Breast epithelium (tissue), 4 donors: ENCODE measurements at regions not wholly inside any gene's neighbourhood (a gene's known extent, or its start where the extent isn't known, plus 50 kb on each side); places are given as distances from the start of the nearest gene placed in this dataset.

Source experiments
- DNase-seq, 2 donors: peaks; one replicate each; pipeline ENCODE4 v3.0.0-alpha.2; 2019; ENCODE audit warnings: low spot score in 2 of 2
- H3K27ac ChIP-seq, 2 donors: fragments of 200-600 bp; sonication (generic) in 1 of 2; one replicate each; pipeline ENCODE4 v1.5.1; 2016 to 2019; ENCODE audit warnings: mild to moderate bottlenecking in 1 of 2
- H3K27me3 ChIP-seq, 2 donors: fragments of 200-600 bp; sonication (generic) in 1 of 2; one replicate each; pipeline versions ENCODE4 v1.5.1 to v1.6.0; 2017 to 2019; ENCODE audit warnings: control low read depth in 1 of 2, mild to moderate bottlenecking in 1 of 2
- H3K36me3 ChIP-seq: fragments of 200-600 bp; one replicate; pipeline ENCODE4 v1.5.1; 2019
- H3K4me1 ChIP-seq, 2 donors: fragments of 200-600 bp; sonication (generic); one replicate each; pipeline ENCODE4 v1.5.1; 2016 to 2019; ENCODE audit warnings: control low read depth in 1 of 2
- H3K4me3 ChIP-seq, 3 donors: fragments of 200-600 bp; sonication (generic); 1 replicate in 2 of 3; 2 replicates in 1 of 3; pipeline ENCODE4 v1.5.1; 2016 to 2019; ENCODE audit warnings: mild to moderate bottlenecking in 3 of 3, moderate library complexity in 2 of 3
- H3K9me3 ChIP-seq, 2 donors: fragments of 200-600 bp; sonication (generic) in 1 of 2; one replicate each; pipeline ENCODE4 v1.5.1; 2016 to 2019; ENCODE audit warnings: control low read depth in 1 of 2
- CTCF ChIP-seq, 3 donors: fragments of 450-650 bp; IDR thresholded peaks; one replicate each; pipeline ENCODE4 v1.5.1; 2016 to 2017; ENCODE audit warnings: antibody characterized with exemption in 3 of 3, mild to moderate bottlenecking in 3 of 3, moderate library complexity in 3 of 3
- POLR2A ChIP-seq: fragments of 450-650 bp; IDR thresholded peaks from one replicate; pipeline ENCODE4 v1.6.1; 2016; ENCODE audit warnings: antibody characterized with exemption, mild to moderate bottlenecking, moderate library complexity
- POLR2AphosphoS5 ChIP-seq, 3 donors: sonication (generic); formaldehyde crosslinking; IDR thresholded peaks; one replicate each; pipeline ENCODE4 v1.6.1; 2017; ENCODE audit warnings: antibody characterized with exemption in 3 of 3
- intact Hi-C: fragments of 100-400 bp; cut with DNase I; formaldehyde crosslinking; loops from one replicate; pipeline ENCODE4 v1.15.1; 2023; ENCODE audit warnings: low total_unique reads

GRCh38 chr16:73883126-73883525, 413.5 kb upstream of the PSMD7 start:
- Histone ChIP-seq H3K27ac (no peak overlapping the region), H3K36me3 (no peaks in the 10 kb centered on the region), H3K4me3 (no peak overlapping the region), H3K27me3 (peaks cover 0 to 17% of the 10 kb centered on the region in 2 donors), H3K9me3 (no peaks in the 10 kb centered on the region), H3K4me1 (no peaks in the 10 kb centered on the region)
- no peak for DNase-seq
- intact Hi-C loops = no loop called here
- TF ChIP-seq POLR2A (no peak), POLR2AphosphoS5 (IDR thresholded peaks at IDR 0.05) (no peak), CTCF (IDR thresholded peaks at IDR 0.05) (no peak)

GRCh38 chr16:73882651-73883050, 414.0 kb upstream of the PSMD7 start:
- Histone ChIP-seq H3K27ac (no peak overlapping the region), H3K4me1 (no peaks in the 10 kb centered on the region), H3K27me3 (peaks cover 0 to 12% of the 10 kb centered on the region in 2 donors), H3K36me3 (no peaks in the 10 kb centered on the region), H3K4me3 (no peak overlapping the region), H3K9me3 (no peaks in the 10 kb centered on the region)
- TF ChIP-seq CTCF (IDR thresholded peaks at IDR 0.05) (no peak), POLR2AphosphoS5 (IDR thresholded peaks at IDR 0.05) (no peak), POLR2A (no peak)
- intact Hi-C loops = no loop called here
- no peak for DNase-seq

GRCh38 chr16:73882033-73882432, 414.6 kb upstream of the PSMD7 start:
- TF ChIP-seq CTCF (IDR thresholded peaks at IDR 0.05) (no peak), POLR2AphosphoS5 (IDR thresholded peaks at IDR 0.05) (no peak), POLR2A (no peak)
- no peaks in the 10 kb centered on the region for H3K9me3 ChIP-seq
- H3K27ac ChIP-seq = no peak overlapping the region

GRCh38 chr16:73879621-73880020, 417.0 kb upstream of the PSMD7 start:
- H3K4me3 ChIP-seq = no peak overlapping the region
- no peaks in the 10 kb centered on the region for H3K36me3 ChIP-seq
- peaks cover 0 to 4% of the 10 kb centered on the region in 2 donors for H3K27me3 ChIP-seq
- H3K4me1 ChIP-seq = no peaks in the 10 kb centered on the region
- H3K9me3 ChIP-seq = no peaks in the 10 kb centered on the region
- DNase-seq = no peak
- intact Hi-C loops = no loop called here
- no peak overlapping the region for H3K27ac ChIP-seq
- TF ChIP-seq POLR2AphosphoS5 (IDR thresholded peaks at IDR 0.05) (no peak), CTCF (IDR thresholded peaks at IDR 0.05) (no peak), POLR2A (no peak)

More at GRCh38 chr16:73882033-73882432, 414.6 kb upstream of the PSMD7 start:
- Histone ChIP-seq H3K4me1 (no peaks in the 10 kb centered on the region), H3K27me3 (peaks cover 0 to 11% of the 10 kb centered on the region in 2 donors), H3K36me3 (no peaks in the 10 kb centered on the region), H3K4me3 (no peak overlapping the region)
- no peak for DNase-seq
- intact Hi-C loops = no loop called here

- no peak for DNase-seq
- Histone ChIP-seq H3K4me1 (no peaks in the 10 kb centered on the region), H3K36me3 (no peaks in the 10 kb centered on the region), H3K27me3 (peaks cover 0 to 4% of the 10 kb centered on the region in 2 donors), H3K4me3 (no peak overlapping the region), H3K27ac (no peak overlapping the region), H3K9me3 (no peaks in the 10 kb centered on the region)
- peak in 2 of 3 donors; percentile 9 to 35 for TF ChIP-seq CTCF (IDR thresholded peaks at IDR 0.05)
- TF ChIP-seq POLR2AphosphoS5 (IDR thresholded peaks at IDR 0.05) = no peak
- intact Hi-C loops = no loop called here
Observed at GRCh38 chr16:73878611-73879010, 418.0 kb upstream of the PSMD7 start.
